ENCODE measurements at regions not wholly inside any gene's neighbourhood (a gene's known extent, or its start where the extent isn't known, plus 50 kb on each side); places are given as distances from the start of the nearest gene placed in this dataset.

GRCh38 chr12:18895540-18895939 is 157.6 kb downstream of the CAPZA3 start:
- no peak for TF ChIP-seq POLR2A (IDR thresholded peaks at IDR 0.05)
- TF ChIP-seq CTCF (IDR thresholded peaks at IDR 0.05) = no peak
- TF ChIP-seq POLR2AphosphoS5 (IDR thresholded peaks at IDR 0.05; ENCODE audit: insufficient read depth in 1 of 2, low read depth in 1 of 2) = no peak

All from vagina (tissue), 2 donors.